ENCODE measurements at regions not wholly inside any gene's neighbourhood (a gene's known extent, or its start where the extent isn't known, plus 50 kb on each side); places are given as distances from the start of the nearest gene placed in this dataset.

- Histone ChIP-seq H3K36me3 (ENCODE audit: insufficient read depth, low read length) (no peaks in the 10 kb centered on the region), H3K4me3 (ENCODE audit: low read depth, low read length, poor library complexity, severe bottlenecking) (no peak overlapping the region), H3K27ac (ENCODE audit: low read depth, low read length, poor library complexity, severe bottlenecking) (no peak overlapping the region), H3K4me2 (ENCODE audit: low read length) (no peak overlapping the region), H3K9me3 (ENCODE audit: low read length) (no peaks in the 10 kb centered on the region), H2AFZ (ENCODE audit: low read length) (no peak overlapping the region), H3K4me1 (ENCODE audit: insufficient read depth, low read length, poor library complexity, severe bottlenecking) (no peaks in the 10 kb centered on the region), H3K9me2 (ENCODE audit: insufficient read depth, low read length) (no peaks in the 10 kb centered on the region), H3K79me2 (ENCODE audit: insufficient read depth, low read depth, low read length) (no peaks in the 10 kb centered on the region), H4K20me1 (ENCODE audit: insufficient read depth, low read length) (no peaks in the 10 kb centered on the region)
- POLR2A ChIA-PET: no interaction called here
- BruUV-seq (replicated peaks): no TSS peak
- CTCF ChIA-PET (ENCODE audit: unreplicated experiment): no interaction called here
- intact Hi-C loops (cut with micrococcal nuclease; ENCODE audit: unreplicated experiment): no loop called here
- TF ChIP-seq CTCF (conservative IDR thresholded peaks at IDR 0.05; ENCODE audit: low read length) (no peak), EZH2phosphoT487 (IDR thresholded peaks at IDR 0.05; ENCODE audit: borderline replicate concordance, low read depth, low read length) (no peak)
- no peak for DNase-seq (ENCODE audit: low spot score)
These were observed 272.0 kb upstream of the DIO3 start for GRCh38 chr14:101289230-101289690.

- Histone ChIP-seq H3K79me2 (ENCODE audit: insufficient read depth, low read depth, low read length) (no peaks in the 10 kb centered on the region), H3K27ac (ENCODE audit: low read depth, low read length, poor library complexity, severe bottlenecking) (no peak overlapping the region), H2AFZ (ENCODE audit: low read length) (no peak overlapping the region), H3K9me2 (ENCODE audit: insufficient read depth, low read length) (no peaks in the 10 kb centered on the region), H3K4me1 (ENCODE audit: insufficient read depth, low read length, poor library complexity, severe bottlenecking) (no peaks in the 10 kb centered on the region), H3K36me3 (ENCODE audit: insufficient read depth, low read length) (no peaks in the 10 kb centered on the region), H3K4me2 (ENCODE audit: low read length) (no peak overlapping the region), H4K20me1 (ENCODE audit: insufficient read depth, low read length) (no peaks in the 10 kb centered on the region), H3K9me3 (ENCODE audit: low read length) (no peaks in the 10 kb centered on the region), H3K4me3 (ENCODE audit: low read depth, low read length, poor library complexity, severe bottlenecking) (no peak overlapping the region)
- no peak for DNase-seq (ENCODE audit: low spot score)
- intact Hi-C loops (cut with micrococcal nuclease; ENCODE audit: unreplicated experiment): no loop called here
- BruUV-seq (replicated peaks): no TSS peak
- POLR2A ChIA-PET: no interaction called here
- CTCF ChIA-PET (ENCODE audit: unreplicated experiment): no interaction called here
- TF ChIP-seq EZH2phosphoT487 (IDR thresholded peaks at IDR 0.05; ENCODE audit: borderline replicate concordance, low read depth, low read length) (no peak), CTCF (conservative IDR thresholded peaks at IDR 0.05; ENCODE audit: low read length) (no peak)
These were observed 271.4 kb upstream of the DIO3 start for GRCh38 chr14:101289911-101290310.

- TF ChIP-seq EZH2phosphoT487 (IDR thresholded peaks at IDR 0.05; ENCODE audit: borderline replicate concordance, low read depth, low read length) (no peak), CTCF (conservative IDR thresholded peaks at IDR 0.05; ENCODE audit: low read length) (no peak)
- H3K27ac ChIP-seq (ENCODE audit: low read depth, low read length, poor library complexity, severe bottlenecking): no peak overlapping the region
- 0 out of 2 replicates have a peak, but pooled peaks cover under 1% of the 10 kb centered on the region for H3K9me3 ChIP-seq (ENCODE audit: low read length)
- H3K9me2 ChIP-seq (ENCODE audit: insufficient read depth, low read length): no peaks in the 10 kb centered on the region
- BruUV-seq (replicated peaks): no TSS peak
- intact Hi-C loops (cut with micrococcal nuclease; ENCODE audit: unreplicated experiment): no loop called here
- POLR2A ChIA-PET: no interaction called here
- DNase-seq (ENCODE audit: low spot score): no peak
- H3K4me2 ChIP-seq (ENCODE audit: low read length): no peak overlapping the region
- H3K79me2 ChIP-seq (ENCODE audit: insufficient read depth, low read depth, low read length): no peaks in the 10 kb centered on the region
- no peak overlapping the region for H2AFZ ChIP-seq (ENCODE audit: low read length)
- no peaks in the 10 kb centered on the region for H3K4me1 ChIP-seq (ENCODE audit: insufficient read depth, low read length, poor library complexity, severe bottlenecking)
- CTCF ChIA-PET (ENCODE audit: unreplicated experiment): no interaction called here
- no peak overlapping the region for H3K4me3 ChIP-seq (ENCODE audit: low read depth, low read length, poor library complexity, severe bottlenecking)
- no peaks in the 10 kb centered on the region for H3K36me3 ChIP-seq (ENCODE audit: insufficient read depth, low read length)
- H4K20me1 ChIP-seq (ENCODE audit: insufficient read depth, low read length): no peaks in the 10 kb centered on the region
These were observed 270.7 kb upstream of the DIO3 start for GRCh38 chr14:101290611-101291010.

Measured in OCI-LY7 (cell line).